ENCODE measurements at regions not wholly inside any gene's neighbourhood (a gene's known extent, or its start where the extent isn't known, plus 50 kb on each side); places are given as distances from the start of the nearest gene placed in this dataset.
"Not testable (repeated sequence)": the region's sequence is repeated elsewhere in the genome, so short reads cannot be mapped to it uniquely, and the experiment has no call there.

DNA sequence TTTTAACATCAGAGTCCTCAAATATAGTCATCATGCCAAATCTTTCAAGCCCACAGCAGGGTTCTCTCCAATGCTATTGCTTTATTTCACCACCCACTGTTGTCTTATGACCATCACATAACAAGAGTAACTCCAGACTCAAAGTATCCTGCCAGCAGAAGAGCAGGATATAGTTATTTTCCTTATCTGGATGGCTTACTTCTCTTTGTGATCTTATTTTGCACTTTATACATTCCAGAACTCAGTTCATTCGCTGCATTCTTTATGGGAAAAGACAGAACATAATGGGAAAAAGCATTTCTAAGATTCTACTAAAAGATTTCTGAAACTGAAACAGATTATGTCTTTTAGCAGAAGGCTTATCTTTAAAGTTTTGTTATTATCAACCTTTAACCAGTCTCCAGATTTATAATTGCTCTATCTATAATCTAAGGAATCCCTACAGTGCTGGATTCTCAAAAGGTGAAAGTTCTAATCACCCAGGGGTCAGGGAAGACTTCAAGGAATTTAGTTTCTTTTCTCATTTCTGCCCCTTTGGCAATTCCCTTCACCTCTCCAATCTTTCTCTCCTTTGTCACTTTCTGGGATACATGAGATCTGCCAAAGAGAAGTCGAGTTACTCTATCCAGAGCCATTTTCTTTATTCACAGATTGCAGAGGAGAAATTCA, 190.4 kb downstream of the TPBG start:
- intact Hi-C loops (cut with DNase I; ENCODE audit: low total_unique reads) = no loop called here
- Histone ChIP-seq H3K9me3 (no peaks in the 10 kb centered on the region), H3K27ac (no peak overlapping the region), H3K36me3 (no peaks in the 10 kb centered on the region), H3K27me3 (no peaks in the 10 kb centered on the region), H3K4me3 (no peak overlapping the region), H3K4me1 (no peaks in the 10 kb centered on the region)
- TF ChIP-seq, protein P1, sequence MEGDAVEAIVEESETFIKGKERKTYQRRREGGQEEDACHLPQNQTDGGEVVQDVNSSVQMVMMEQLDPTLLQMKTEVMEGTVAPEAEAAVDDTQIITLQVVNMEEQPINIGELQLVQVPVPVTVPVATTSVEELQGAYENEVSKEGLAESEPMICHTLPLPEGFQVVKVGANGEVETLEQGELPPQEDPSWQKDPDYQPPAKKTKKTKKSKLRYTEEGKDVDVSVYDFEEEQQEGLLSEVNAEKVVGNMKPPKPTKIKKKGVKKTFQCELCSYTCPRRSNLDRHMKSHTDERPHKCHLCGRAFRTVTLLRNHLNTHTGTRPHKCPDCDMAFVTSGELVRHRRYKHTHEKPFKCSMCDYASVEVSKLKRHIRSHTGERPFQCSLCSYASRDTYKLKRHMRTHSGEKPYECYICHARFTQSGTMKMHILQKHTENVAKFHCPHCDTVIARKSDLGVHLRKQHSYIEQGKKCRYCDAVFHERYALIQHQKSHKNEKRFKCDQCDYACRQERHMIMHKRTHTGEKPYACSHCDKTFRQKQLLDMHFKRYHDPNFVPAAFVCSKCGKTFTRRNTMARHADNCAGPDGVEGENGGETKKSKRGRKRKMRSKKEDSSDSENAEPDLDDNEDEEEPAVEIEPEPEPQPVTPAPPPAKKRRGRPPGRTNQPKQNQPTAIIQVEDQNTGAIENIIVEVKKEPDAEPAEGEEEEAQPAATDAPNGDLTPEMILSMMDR (IDR thresholded peaks at IDR 0.05) = no peak
- TF ChIP-seq POLR2A (IDR thresholded peaks at IDR 0.05) (no peak), POLR2AphosphoS5 (IDR thresholded peaks at IDR 0.05) (no peak)
- DNase-seq (ENCODE audit: low spot score in 2 of 2) = no peak

- Histone ChIP-seq H3K27me3 (no peaks in the 10 kb centered on the region), H3K4me1 (no peaks in the 10 kb centered on the region), H3K4me3 (no peak overlapping the region), H3K27ac (no peak overlapping the region), H3K9me3 (no peaks in the 10 kb centered on the region), H3K36me3 (no peaks in the 10 kb centered on the region)
- DNase-seq (ENCODE audit: low spot score in 2 of 2) = no peak
- TF ChIP-seq, protein P1 (IDR thresholded peaks at IDR 0.05) = no peak
- TF ChIP-seq POLR2AphosphoS5 (IDR thresholded peaks at IDR 0.05) = no peak
- no peak for TF ChIP-seq POLR2A (IDR thresholded peaks at IDR 0.05)
- intact Hi-C loops (cut with DNase I; ENCODE audit: low total_unique reads) = no loop called here
Observed at GRCh38 chr6:82554666-82555065, 191.0 kb downstream of the TPBG start.

GRCh38 chr6:82555801-82556200, 192.2 kb downstream of the TPBG start:
- intact Hi-C loops (cut with DNase I; ENCODE audit: low total_unique reads) = no loop called here
- no peak for DNase-seq (ENCODE audit: low spot score in 2 of 2)
- no peaks in the 10 kb centered on the region for H3K4me1 ChIP-seq
- H3K27ac ChIP-seq = no peak overlapping the region
- H3K4me3 ChIP-seq = no peak overlapping the region
- H3K9me3 ChIP-seq = no peaks in the 10 kb centered on the region
- H3K36me3 ChIP-seq = no peaks in the 10 kb centered on the region
- TF ChIP-seq, protein P1 (IDR thresholded peaks at IDR 0.05) = no peak
- TF ChIP-seq POLR2AphosphoS5 (IDR thresholded peaks at IDR 0.05) = no peak
- TF ChIP-seq POLR2A (IDR thresholded peaks at IDR 0.05) = no peak
- no peaks in the 10 kb centered on the region for H3K27me3 ChIP-seq

DNA sequence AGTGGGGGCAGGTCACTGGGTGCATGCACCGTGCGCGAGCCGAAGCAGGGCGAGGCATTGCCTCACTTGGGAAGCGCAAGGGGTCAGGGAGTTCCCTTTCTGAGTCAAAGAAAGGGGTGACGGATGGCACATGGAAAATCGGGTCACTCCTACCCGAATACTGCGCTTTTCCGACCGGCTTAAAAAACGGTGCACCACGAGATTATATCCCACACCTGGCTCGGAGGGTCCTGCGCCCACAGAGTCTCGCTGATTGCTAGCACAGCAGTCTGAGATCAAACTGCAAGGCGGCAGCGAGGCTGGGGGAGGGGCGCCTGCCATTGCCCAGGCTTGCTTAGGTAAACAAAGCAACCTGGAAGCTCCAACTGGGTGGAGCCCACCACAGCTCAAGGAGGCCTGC, 194.9 kb downstream of the TPBG start:
- H3K36me3 ChIP-seq; H3K4me3 ChIP-seq; H3K9me3 ChIP-seq; intact Hi-C loops (cut with DNase I; ENCODE audit: low total_unique reads); H3K27me3 ChIP-seq; H3K4me1 ChIP-seq; H3K27ac ChIP-seq; DNase-seq (ENCODE audit: low spot score in 2 of 2): not testable (repeated sequence)

GRCh38 chr6:82567621-82568020, 204.0 kb downstream of the TPBG start:
- Histone ChIP-seq H3K4me3 (no peak overlapping the region), H3K9me3 (no peaks in the 10 kb centered on the region), H3K27ac (no peak overlapping the region), H3K4me1 (no peaks in the 10 kb centered on the region), H3K27me3 (no peaks in the 10 kb centered on the region), H3K36me3 (no peaks in the 10 kb centered on the region)
- TF ChIP-seq POLR2A (IDR thresholded peaks at IDR 0.05) = no peak
- TF ChIP-seq POLR2AphosphoS5 (IDR thresholded peaks at IDR 0.05) = no peak
- TF ChIP-seq, protein P1 (IDR thresholded peaks at IDR 0.05) = no peak
- intact Hi-C loops (cut with DNase I; ENCODE audit: low total_unique reads) = no loop called here
- DNase-seq (ENCODE audit: low spot score in 2 of 2) = no peak

Measured in breast epithelium (tissue), 4 donors.